ENCODE measurements at regions not wholly inside any gene's neighbourhood (a gene's known extent, or its start where the extent isn't known, plus 50 kb on each side); places are given as distances from the start of the nearest gene placed in this dataset.
"Not testable (repeated sequence)": the region's sequence is repeated elsewhere in the genome, so short reads cannot be mapped to it uniquely, and the experiment has no call there.

GRCh38 chr6:142998739-142999138, 53.8 kb upstream of the HIVEP2 start:
- DNase-seq (ENCODE audit: low spot score), result not testable (repeated sequence)

GRCh38 chr6:143000811-143001210, 55.8 kb upstream of the HIVEP2 start:
- DNase-seq (ENCODE audit: low spot score), result no peak

GRCh38 chr6:143002686-143003085, 57.7 kb upstream of the HIVEP2 start:
- no peak for DNase-seq (ENCODE audit: low spot score)

GRCh38 chr6:143003676-143004075, 57.0 kb upstream of the AIG1 start:
- DNase-seq (ENCODE audit: low spot score), result no peak

- DNase-seq (ENCODE audit: low spot score), result no peak
Observed at GRCh38 chr6:143005816-143006215, 54.9 kb upstream of the AIG1 start.

GRCh38 chr6:143006787-143007186, 53.9 kb upstream of the AIG1 start:
- no peak for DNase-seq (ENCODE audit: low spot score)

GRCh38 chr6:143007646-143008045, 53.0 kb upstream of the AIG1 start:
- DNase-seq (ENCODE audit: low spot score), result peak; percentile 72

- no peak for DNase-seq (ENCODE audit: low spot score)
Observed at GRCh38 chr6:143009851-143010250, 50.8 kb upstream of the AIG1 start.
